Right lung (tissue), 2 donors: ENCODE measurements at regions not wholly inside any gene's neighbourhood (a gene's known extent, or its start where the extent isn't known, plus 50 kb on each side); places are given as distances from the start of the nearest gene placed in this dataset.

Experiments used
- DNase-seq, 2 donors: peaks; one replicate each; pipeline ENCODE4 v3.0.0-alpha.2; 2013

GRCh38 chr18:67650686-67651385, 134.3 kb upstream of the DSEL start:
- no peak for DNase-seq

- no peak for DNase-seq
Measured at GRCh38 chr18:67646890-67647289, 130.4 kb upstream of the DSEL start.

GRCh38 chr18:67644226-67644625, 127.7 kb upstream of the DSEL start:
- no peak for DNase-seq

GRCh38 chr18:67639872-67640271, 123.4 kb upstream of the DSEL start:
- DNase-seq = no peak

GRCh38 chr18:67636597-67637385, 120.3 kb upstream of the DSEL start:
- DNase-seq = no peak

- no peak for DNase-seq
Measured at GRCh38 chr18:67634631-67635338, 118.3 kb upstream of the DSEL start.

- DNase-seq = no peak
Measured at GRCh38 chr18:67633939-67634338, 117.4 kb upstream of the DSEL start.

- no peak for DNase-seq
Measured at GRCh38 chr18:67621906-67622305, 105.4 kb upstream of the DSEL start.

GRCh38 chr18:67621049-67621713, 104.7 kb upstream of the DSEL start:
- no peak for DNase-seq

GRCh38 chr18:67618061-67618460, 101.5 kb upstream of the DSEL start:
- no peak for DNase-seq

- no peak for DNase-seq
Measured at GRCh38 chr18:67615876-67616275, 99.4 kb upstream of the DSEL start.

- no peak for DNase-seq
Measured at GRCh38 chr18:67613731-67614130, 97.2 kb upstream of the DSEL start.

GRCh38 chr18:67612281-67612680, 95.8 kb upstream of the DSEL start:
- DNase-seq = no peak

- no peak for DNase-seq
Measured at GRCh38 chr18:67608615-67609273, 92.2 kb upstream of the DSEL start.

GRCh38 chr18:67608191-67608590, 91.7 kb upstream of the DSEL start:
- no peak for DNase-seq

GRCh38 chr18:67600181-67601180, 84.0 kb upstream of the DSEL start:
- DNase-seq = no peak

- DNase-seq = no peak
Measured at GRCh38 chr18:67599277-67599676, 82.8 kb upstream of the DSEL start.

- DNase-seq = no peak
Measured at GRCh38 chr18:67597759-67598158, 81.2 kb upstream of the DSEL start.

- DNase-seq = no peak
Measured at GRCh38 chr18:67596003-67596402, 79.5 kb upstream of the DSEL start.

- no peak for DNase-seq
Measured at GRCh38 chr18:67590571-67591141, 74.1 kb upstream of the DSEL start.
